A549 (cell line): ENCODE measurements at regions not wholly inside any gene's neighbourhood (a gene's known extent, or its start where the extent isn't known, plus 50 kb on each side); places are given as distances from the start of the nearest gene placed in this dataset.
A peak's percentile ranks its signal among the peaks of the same experiment; 100 is the strongest.

Experiments used
- ATAC-seq, 2 experiments: fragments of 200-7000 bp in 1 of 2; fragments of >200 bp in 1 of 2; cut with Nextera tagmentation in 1 of 2; cut with Tn5 transposase in 1 of 2; 3 replicates each; pipeline versions ENCODE4 v1.8.0 to v1.9.1; 2018 to 2020; ENCODE audit warnings: mild to moderate bottlenecking in 1 of 2, moderate library complexity in 1 of 2
- CTCF ChIA-PET: fragments of 300-600 bp; sonication (Branson Sonifier 250); formaldehyde crosslinking; extraction: SDS; loops from one replicate; lab custom pipeline; 2021; ENCODE audit warnings: antibody characterized with exemption, inconsistent platforms; lab: Yijun Ruan, JAX
- POLR2A ChIA-PET: fragments of 350-600 bp; formaldehyde crosslinking; extraction: SDS; loops from one replicate; lab custom pipeline; 2021; ENCODE audit warnings: antibody characterized with exemption, inconsistent platforms; lab: Yijun Ruan, JAX
- DNase-seq, 2 experiments: peaks; one replicate each; pipeline versions ENCODE4 v3.0.0 to v3.0.0-alpha.2; 2011 to 2016; ENCODE audit warnings: low read depth in 1 of 2, low spot score in 1 of 2
- FAIRE-seq: peaks from 2 replicates; lab custom pipeline; 2011; peaks lifted over from hg19 to GRCh38; lab: Jason Lieb, UNC
- H3K27ac ChIP-seq, 2 experiments: fragments of >200 bp; sonication (Bioruptor Twin); formaldehyde crosslinking; 3 replicates each; pipeline ENCODE4 v1.5.1; 2016 to 2017
- H3K4me1 ChIP-seq: fragments of >200 bp; sonication (Bioruptor Twin); formaldehyde crosslinking; 3 replicates; pipeline ENCODE4 v1.6.1; 2016
- H3K4me2 ChIP-seq: fragments of >200 bp; sonication (Bioruptor Twin); formaldehyde crosslinking; 3 replicates; pipeline ENCODE4 v1.6.1; 2016
- H3K4me3 ChIP-seq: fragments of >200 bp; sonication (Bioruptor Twin); formaldehyde crosslinking; 3 replicates; pipeline ENCODE4 v1.5.1; 2016
- H3K9me3 ChIP-seq: fragments of >200 bp; sonication (Bioruptor Twin); formaldehyde crosslinking; 3 replicates; pipeline ENCODE4 v1.6.1; 2016
- BHLHE40 ChIP-seq: IDR thresholded peaks from 2 replicates; pipeline ENCODE4 v1.6.1; 2012; ENCODE audit warnings: low read depth, low read length, inconsistent platforms
- CBX2 ChIP-seq: fragments of 200-600 bp; sonication (generic); IDR thresholded peaks from 2 replicates; pipeline ENCODE4 v1.6.1; 2016; ENCODE audit warnings: low read depth, mild to moderate bottlenecking, borderline replicate concordance
- CEBPB ChIP-seq, 2 experiments: fragments of >200 bp in 1 of 2; sonication (Bioruptor Twin) in 1 of 2; formaldehyde crosslinking in 1 of 2; IDR thresholded peaks; 2 replicates each; pipeline ENCODE4 v1.6.1; 2012 to 2016
- CHD2 ChIP-seq: fragments of 150-350 bp; IDR thresholded peaks from 2 replicates; pipeline ENCODE4 v1.6.1; 2014; ENCODE audit warnings: low read length; ENCODE audit not compliant: partially characterized antibody
- CHD4 ChIP-seq: fragments of 200-600 bp; sonication (generic); IDR thresholded peaks from 2 replicates; pipeline ENCODE4 v1.6.1; 2016; ENCODE audit warnings: antibody characterized with exemption, mild to moderate bottlenecking, borderline replicate concordance
- E2F6 ChIP-seq: IDR thresholded peaks from 2 replicates; pipeline ENCODE4 v1.6.1; 2012; ENCODE audit warnings: low read depth, borderline replicate concordance
- EHF ChIP-seq: fragments of 250-450 bp; sonication (Bioruptor Pico); IDR thresholded peaks from 2 replicates; pipeline ENCODE4 v1.5.0; 2020; ENCODE audit warnings: mild to moderate bottlenecking
- EHMT2 ChIP-seq: fragments of 200-600 bp; sonication (generic); IDR thresholded peaks from 2 replicates; pipeline ENCODE4 v1.6.1; 2016; ENCODE audit warnings: antibody characterized with exemption, low read depth, mild to moderate bottlenecking, moderate library complexity
- ESRRA ChIP-seq: fragments of 150-350 bp; IDR thresholded peaks from 2 replicates; pipeline ENCODE4 v1.6.1; 2014; ENCODE audit warnings: mild to moderate bottlenecking, low read length, borderline replicate concordance
- FOSB ChIP-seq: fragments of 250-450 bp; sonication (Bioruptor Pico); IDR thresholded peaks from 2 replicates; pipeline ENCODE4 v1.5.0; 2020; ENCODE audit warnings: mild to moderate bottlenecking, moderate library complexity
- GATA3 ChIP-seq: IDR thresholded peaks from 2 replicates; pipeline ENCODE4 v1.6.1; 2012; ENCODE audit warnings: borderline replicate concordance
- HMGXB4 ChIP-seq: fragments of 250-450 bp; sonication (Bioruptor Pico); IDR thresholded peaks from 2 replicates; pipeline ENCODE4 v1.5.0; 2021; ENCODE audit warnings: mild to moderate bottlenecking, moderate library complexity, borderline replicate concordance
- HOXA7 ChIP-seq: fragments of 250-450 bp; sonication (Bioruptor Pico); IDR thresholded peaks from 2 replicates; pipeline ENCODE4 v1.5.0; 2020; ENCODE audit warnings: mild to moderate bottlenecking, moderate library complexity
- HOXB5 ChIP-seq: fragments of 250-450 bp; sonication (Bioruptor Pico); IDR thresholded peaks from 2 replicates; pipeline ENCODE4 v1.5.0; 2020; ENCODE audit warnings: mild to moderate bottlenecking, moderate library complexity
- JUN ChIP-seq, 2 experiments: fragments of >200 bp; sonication (Bioruptor Twin); formaldehyde crosslinking; IDR thresholded peaks; 2 replicates in 1 of 2; 3 replicates in 1 of 2; pipeline ENCODE4 v1.6.1; 2016 to 2017
- JUNB ChIP-seq: fragments of >200 bp; sonication (Bioruptor Twin); formaldehyde crosslinking; IDR thresholded peaks from 2 replicates; pipeline ENCODE4 v1.6.1; 2016
- KDM1A ChIP-seq: fragments of 200-600 bp; sonication (generic); IDR thresholded peaks from 2 replicates; pipeline ENCODE4 v1.6.1; 2016; ENCODE audit warnings: low read depth, mild to moderate bottlenecking
- MAFK ChIP-seq: fragments of 450-650 bp; IDR thresholded peaks from 2 replicates; pipeline ENCODE4 v1.6.1; 2014; ENCODE audit not compliant: partially characterized antibody
- MYC ChIP-seq: IDR thresholded peaks from 2 replicates; pipeline ENCODE4 v1.6.1; 2012; ENCODE audit warnings: mild to moderate bottlenecking, inconsistent platforms, low read length, improper control_type of control experiment, borderline replicate concordance
- NFE2L2 ChIP-seq: fragments of 150-350 bp; conservative IDR thresholded peaks from 2 replicates; pipeline ENCODE4 v1.6.1; 2014; ENCODE audit warnings: low read length
- NPAS2 ChIP-seq: fragments of 250-450 bp; sonication (Bioruptor Pico); IDR thresholded peaks from 2 replicates; pipeline ENCODE4 v1.8.0; 2022; ENCODE audit warnings: mild to moderate bottlenecking, moderate library complexity, borderline replicate concordance
- PBX3 ChIP-seq: IDR thresholded peaks from 2 replicates; pipeline ENCODE4 v1.6.1; 2012
- RAD21 ChIP-seq, 2 experiments: fragments of >200 bp in 1 of 2; sonication (Bioruptor Twin) in 1 of 2; formaldehyde crosslinking in 1 of 2; IDR thresholded peaks in 1 of 2; conservative IDR thresholded peaks in 1 of 2; 2 replicates in 1 of 2; 3 replicates in 1 of 2; pipeline ENCODE4 v1.6.1; 2012 to 2018; ENCODE audit warnings: inconsistent platforms in 1 of 2
- RARB ChIP-seq: fragments of 250-450 bp; sonication (Bioruptor Pico); IDR thresholded peaks from 2 replicates; pipeline ENCODE4 v1.8.0; 2021; ENCODE audit warnings: mild to moderate bottlenecking, moderate library complexity
- REST ChIP-seq: fragments of 200-600 bp; sonication (generic); IDR thresholded peaks from 2 replicates; pipeline ENCODE4 v1.6.1; 2016; ENCODE audit warnings: antibody characterized with exemption, mild to moderate bottlenecking, moderate library complexity
- RNF2 ChIP-seq: fragments of 200-600 bp; sonication (generic); IDR thresholded peaks from 2 replicates; pipeline ENCODE4 v1.6.1; 2016; ENCODE audit warnings: low read depth, mild to moderate bottlenecking, antibody characterized with exemption, moderate library complexity, borderline replicate concordance
- USF2 ChIP-seq: fragments of 450-650 bp; IDR thresholded peaks from 2 replicates; pipeline ENCODE4 v1.6.1; 2014; ENCODE audit warnings: antibody characterized with exemption
- WGBS: methylation state at CpG from one replicate; pipeline ENCODE4 v1.1.6; 2017; ENCODE audit errors: missing lambda C conversion rate; 5-methylcytosine and 5-hydroxymethylcytosine counted together

GRCh38 chr5:141760193-141760592 is 78.2 kb upstream of the ARAP3 start:
- Histone ChIP-seq H3K9me3 (no peaks in the 10 kb centered on the region), H3K4me3 (no peak overlapping the region), H3K4me1 (no peaks in the 10 kb centered on the region), H3K27ac (no peak overlapping the region), H3K4me2 (no peak overlapping the region)
- FAIRE-seq (no peak), DNase-seq (peak in 1 of 2 experiments; percentile 42), ATAC-seq (peak; percentile 9 to 11; a peak in 2 of 6 replicates)
- ChIA-PET CTCF (interaction anchor here (0.9 to 6.0 kb wide), 12 partner anchors 9 to 200 kb away, joined by 3 to 48 read pairs (median 4); partner anchors contain the start of gene PCDH1), POLR2A (no interaction called here)
- 12% methylated on average over 4 of the region's 4 CpGs for WGBS
- TF ChIP-seq ESRRA (no peak), CBX2 (no peak), FOSB (CRISPR knock-in tag) (no peak), E2F6 (no peak), KDM1A (no peak), EHF (CRISPR knock-in tag) (no peak), USF2 (no peak), RAD21 (conservative IDR thresholded peaks at IDR 0.05 in 1 of 2, IDR thresholded peaks at IDR 0.05 in 1 of 2) (no peak), CHD2 (no peak), NPAS2 (CRISPR knock-in tag) (no peak), CHD4 (no peak), NFE2L2 (no peak), PBX3 (no peak), RARB (CRISPR knock-in tag) (no peak), BHLHE40 (no peak), REST (no peak)

GRCh38 chr5:141758310-141758998 is 76.4 kb upstream of the ARAP3 start:
- POLR2A ChIA-PET: no interaction called here
- CTCF ChIA-PET: interaction anchor here (0.9 to 4.9 kb wide), 14 partner anchors 9 to 206 kb away, joined by 3 to 92 read pairs (median 5); partner anchors contain the start of genes DELE1 and PCDH1
- FAIRE-seq (no peak), DNase-seq (no peak), ATAC-seq (no peak)
- WGBS: 45% methylated on average over 22 of the region's 22 CpGs
- H3K4me1 ChIP-seq: no peaks in the 10 kb centered on the region
- no peak overlapping the region for H3K27ac ChIP-seq
- no peak overlapping the region for H3K4me3 ChIP-seq
- H3K4me2 ChIP-seq: no peak overlapping the region
- H3K9me3 ChIP-seq: no peaks in the 10 kb centered on the region
- TF ChIP-seq HOXA7 (CRISPR knock-in tag): no peak
- TF ChIP-seq HMGXB4 (CRISPR knock-in tag): no peak
- TF ChIP-seq HOXB5: no peak
- no peak for TF ChIP-seq CEBPB (IDR thresholded peaks at IDR 0.05)
- TF ChIP-seq USF2: no peak
- TF ChIP-seq MAFK: no peak
- no peak for TF ChIP-seq RNF2
- TF ChIP-seq EHMT2: no peak
- TF ChIP-seq E2F6: no peak
- TF ChIP-seq JUNB: no peak
- no peak for TF ChIP-seq CBX2
- TF ChIP-seq MYC: no peak
- no peak for TF ChIP-seq RAD21 (conservative IDR thresholded peaks at IDR 0.05 in 1 of 2, IDR thresholded peaks at IDR 0.05 in 1 of 2)
- TF ChIP-seq JUN (IDR thresholded peaks at IDR 0.05): no peak
- TF ChIP-seq NFE2L2: no peak
- TF ChIP-seq GATA3: no peak
